MM.1S (cell line): ENCODE measurements at regions not wholly inside any gene's neighbourhood (a gene's known extent, or its start where the extent isn't known, plus 50 kb on each side); places are given as distances from the start of the nearest gene placed in this dataset.

ENCODE experiments used
- CTCF ChIP-seq: fragments of 300-600 bp; sonication (generic); IDR thresholded peaks from 2 replicates; pipeline ENCODE4 v1.5.1; 2016; ENCODE audit warnings: antibody characterized with exemption, low read length, mixed read lengths
- EZH2phosphoT487 ChIP-seq: fragments of 300-600 bp; sonication (generic); IDR thresholded peaks from 2 replicates; pipeline ENCODE4 v1.6.1; 2018; ENCODE audit warnings: antibody characterized with exemption, low read length

DNA sequence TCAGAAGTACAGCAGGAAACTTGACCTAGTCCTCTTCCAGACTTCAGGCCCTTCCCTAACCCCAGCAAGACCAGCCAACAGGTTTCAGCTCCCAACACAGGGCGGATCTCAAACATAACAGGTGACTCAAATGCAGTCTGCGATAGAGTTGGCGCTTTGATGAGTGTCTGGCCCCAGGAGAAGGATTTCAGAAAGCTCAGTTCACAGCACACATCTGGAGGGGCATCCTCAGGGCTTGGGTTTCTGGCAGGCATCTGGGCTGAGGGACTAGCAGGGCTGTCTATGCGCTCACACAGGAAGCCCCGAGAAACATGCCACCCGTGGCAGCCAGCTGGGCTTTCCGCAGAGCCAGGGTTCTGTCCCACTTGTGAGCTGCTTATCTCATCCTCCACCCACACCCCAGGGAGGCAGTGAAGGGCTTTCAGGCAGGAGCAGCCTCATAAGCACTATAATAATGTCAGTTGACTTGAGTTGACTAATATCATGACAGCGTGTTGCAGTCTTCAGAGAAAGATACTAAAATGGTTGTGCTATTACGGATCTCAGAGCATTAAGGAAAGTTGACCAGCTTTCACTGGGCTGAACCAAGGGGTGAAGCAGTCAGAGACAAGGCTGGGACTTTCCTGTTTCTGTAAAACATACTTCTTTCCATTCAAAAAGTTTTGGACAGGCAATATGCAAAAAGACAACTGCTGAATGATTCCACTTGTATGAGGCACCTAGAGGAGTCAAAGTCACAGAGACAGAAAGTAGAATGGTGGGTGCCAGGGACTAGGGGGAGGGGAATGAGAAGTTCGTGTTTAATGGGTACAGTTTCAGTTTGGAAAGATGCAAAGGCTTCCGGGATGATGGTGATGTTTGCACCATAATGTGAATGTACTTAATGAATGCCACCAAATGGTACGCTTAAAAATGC lies 233.0 kb upstream of the IRF2BP2 start:
- TF ChIP-seq CTCF (no peak), EZH2phosphoT487 (no peak)
